Right cardiac atrium (tissue), 5 donors: ENCODE measurements at regions not wholly inside any gene's neighbourhood (a gene's known extent, or its start where the extent isn't known, plus 50 kb on each side); places are given as distances from the start of the nearest gene placed in this dataset.
A peak's percentile ranks its signal among the peaks of the same experiment; 100 is the strongest.

Experiments used
- ATAC-seq, 2 donors: fragments of 200-7000 bp; cut with Tn5 transposase; one replicate each; pipeline versions ENCODE4 v1.8.0 to v1.9.1; 2020; ENCODE audit warnings: moderate library complexity in 2 of 2, mild to moderate bottlenecking in 1 of 2
- DNase-seq, 3 donors: peaks; one replicate each; pipeline ENCODE4 v3.0.0-alpha.2; 2020
- H3K27ac ChIP-seq: one replicate; pipeline ENCODE4 v1.5.1; 2013; ENCODE audit warnings: mild to moderate bottlenecking, low read length, control low read depth, moderate library complexity
- H3K27me3 ChIP-seq: one replicate; pipeline ENCODE4 v1.6.1; 2013; ENCODE audit not compliant: control insufficient read depth, insufficient read depth
- H3K4me1 ChIP-seq: one replicate; pipeline ENCODE4 v1.6.1; 2013; ENCODE audit warnings: low read length; ENCODE audit not compliant: control insufficient read depth, insufficient read depth
- H3K4me3 ChIP-seq: one replicate; pipeline ENCODE4 v1.5.1; 2013; ENCODE audit warnings: low read length, control low read depth
- H3K9me3 ChIP-seq: one replicate; pipeline ENCODE4 v1.6.1; 2013; ENCODE audit warnings: low read length; ENCODE audit not compliant: control insufficient read depth
- WGBS: extraction: QIAGEN DNeasy Blood & Tissue Kit; methylation state at CpG from one replicate; pipeline ENCODE4 v1.1.7; 2013; 5-methylcytosine and 5-hydroxymethylcytosine counted together
- intact Hi-C, 4 donors: fragments of 100-400 bp; cut with DNase I; formaldehyde crosslinking; loops; one replicate each; pipeline versions ENCODE4 v1.11.0 to v1.14.0; 2022 to 2023
- donor health status: healthy with polysubstance abuse.
- donor health status: DM: no; HTN: yes; CAD: no.
- donor health status: DM: no; HTN: no; CAD: no.
- donor health status: DM: no; HTN: yes; CAD: no; lungs with severe emphysema.
- donor health status: DM: yes; HTN: yes; CAD: no.

GRCh38 chr5:115435778-115436712, 108.5 kb downstream of the FEM1C start:
- DNase-seq = no peak
- Histone ChIP-seq H3K4me1 (no peaks in the 10 kb centered on the region), H3K27ac (no peak overlapping the region), H3K4me3 (no peak overlapping the region), H3K9me3 (no peaks in the 10 kb centered on the region), H3K27me3 (no peaks in the 10 kb centered on the region)
- intact Hi-C loops = no loop called here
- ATAC-seq = no peak
- WGBS = 67% methylated on average over 3 of the region's 3 CpGs

DNA sequence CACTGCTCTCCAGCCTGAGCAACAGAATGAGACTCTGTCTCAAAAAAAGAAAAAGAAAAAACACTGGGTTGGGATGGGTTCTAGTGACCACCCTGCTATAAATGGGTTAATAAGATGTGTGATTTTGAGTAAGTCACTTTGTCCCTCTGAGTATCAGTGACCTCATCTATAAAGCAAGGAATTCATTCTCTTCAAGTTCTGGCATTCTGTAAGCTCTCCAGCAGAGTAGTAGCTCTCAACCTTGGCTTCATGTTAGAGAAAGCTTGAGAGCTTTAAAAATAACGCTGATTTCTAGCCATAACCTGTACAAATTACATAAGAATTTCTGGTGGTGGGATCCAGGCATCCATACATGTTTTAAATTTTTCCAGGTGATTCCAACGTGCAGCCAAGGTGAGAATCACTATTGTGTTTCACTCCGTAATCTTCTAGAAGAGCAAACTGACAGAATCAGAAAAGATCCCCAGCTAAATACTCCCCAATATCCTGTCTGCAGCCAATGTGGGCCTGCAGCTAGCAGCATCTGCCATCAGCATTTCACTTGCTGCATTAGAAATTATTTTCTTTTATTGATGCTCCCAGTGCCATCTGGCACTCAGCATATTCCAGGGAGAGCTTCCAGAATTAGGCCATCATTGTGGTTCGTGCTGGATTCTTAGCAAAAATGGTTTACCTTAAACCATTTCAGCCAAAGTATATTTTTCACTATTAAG, 109.4 kb downstream of the FEM1C start:
- Histone ChIP-seq H3K27ac (no peak overlapping the region), H3K27me3 (no peaks in the 10 kb centered on the region), H3K9me3 (no peaks in the 10 kb centered on the region), H3K4me1 (no peaks in the 10 kb centered on the region), H3K4me3 (no peak overlapping the region)
- intact Hi-C loops = no loop called here
- DNase-seq = no peak
- no peak for ATAC-seq
- 69% methylated on average over 4 of the region's 4 CpGs for WGBS

DNA sequence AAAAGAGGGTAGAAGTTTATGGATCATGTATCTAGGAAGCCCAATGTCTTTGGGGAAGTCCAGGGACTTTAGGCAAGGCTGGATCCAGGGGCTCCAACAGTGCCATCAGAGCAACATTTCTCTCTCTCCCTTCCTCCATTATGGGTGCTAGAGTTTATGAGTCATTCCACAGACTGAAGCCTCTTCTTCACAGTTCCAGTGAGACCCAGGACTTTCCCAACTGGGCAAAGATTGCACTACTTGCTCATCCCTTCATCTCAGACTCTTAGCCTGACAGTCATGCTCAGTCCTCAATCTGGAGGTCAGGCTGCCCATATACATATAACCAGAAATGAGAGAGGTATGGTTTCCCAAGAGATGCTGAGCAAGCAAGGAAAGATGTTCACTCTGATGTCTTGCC, 110.7 kb downstream of the FEM1C start:
- Histone ChIP-seq H3K27me3 (no peaks in the 10 kb centered on the region), H3K27ac (no peak overlapping the region), H3K4me3 (no peak overlapping the region), H3K9me3 (no peaks in the 10 kb centered on the region), H3K4me1 (no peaks in the 10 kb centered on the region)
- intact Hi-C loops = no loop called here
- ATAC-seq = no peak
- DNase-seq = no peak

DNA sequence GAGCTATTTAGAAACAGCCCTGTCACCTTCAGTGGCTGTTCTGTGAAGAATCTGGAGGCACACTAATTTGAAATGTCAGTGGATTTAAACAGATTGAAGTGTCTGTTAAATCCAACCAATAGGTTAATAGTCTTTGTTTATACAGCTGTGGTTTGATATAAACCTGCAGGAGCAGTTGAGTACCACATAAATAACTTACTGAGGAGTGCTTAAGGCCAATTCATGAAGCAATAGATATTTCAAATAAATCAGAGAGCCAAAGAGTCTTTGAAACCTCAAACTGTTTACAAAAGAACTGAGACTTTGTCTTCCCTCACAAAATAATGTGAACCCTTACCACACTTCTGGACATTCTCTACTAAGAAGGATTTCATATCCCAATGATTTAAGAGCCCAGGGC, 111.9 kb downstream of the FEM1C start:
- no peak for ATAC-seq
- no peak overlapping the region for H3K27ac ChIP-seq
- DNase-seq = no peak
- no peaks in the 10 kb centered on the region for H3K9me3 ChIP-seq
- no peaks in the 10 kb centered on the region for H3K4me1 ChIP-seq
- H3K4me3 ChIP-seq = no peak overlapping the region
- H3K27me3 ChIP-seq = no peaks in the 10 kb centered on the region
- intact Hi-C loops = no loop called here

- Histone ChIP-seq H3K9me3 (no peaks in the 10 kb centered on the region), H3K27me3 (no peaks in the 10 kb centered on the region), H3K4me1 (no peaks in the 10 kb centered on the region), H3K4me3 (no peak overlapping the region), H3K27ac (no peak overlapping the region)
- intact Hi-C loops = no loop called here
- WGBS = 78% methylated on average over 1 of the region's 1 CpG
- no peak for DNase-seq
- no peak for ATAC-seq
Measured at GRCh38 chr5:115431116-115431515, 113.5 kb downstream of the FEM1C start.

- Histone ChIP-seq H3K27ac (no peak overlapping the region), H3K27me3 (no peaks in the 10 kb centered on the region), H3K4me1 (peaks cover 4% of the 10 kb centered on the region), H3K4me3 (no peak overlapping the region), H3K9me3 (no peaks in the 10 kb centered on the region)
- ATAC-seq = no peak
- WGBS = 80% methylated on average over 2 of the region's 2 CpGs
- no peak for DNase-seq
- intact Hi-C loops = no loop called here
Measured at GRCh38 chr5:115430374-115430773, 114.2 kb downstream of the FEM1C start.

- H3K4me1 ChIP-seq = peaks cover 4% of the 10 kb centered on the region
- no peak overlapping the region for H3K27ac ChIP-seq
- H3K4me3 ChIP-seq = no peak overlapping the region
- DNase-seq (no peak), ATAC-seq (no peak)
- intact Hi-C loops = loop anchor here in 2 of 4 donors (5.0 to 10.0 kb wide), 2 partner anchors 113 to 115 kb away; partner anchors contain the start of gene FEM1C (in 2 of the 2)
- no peaks in the 10 kb centered on the region for H3K27me3 ChIP-seq
- no peaks in the 10 kb centered on the region for H3K9me3 ChIP-seq
Measured at GRCh38 chr5:115429345-115429940, 115.1 kb downstream of the FEM1C start.

DNA sequence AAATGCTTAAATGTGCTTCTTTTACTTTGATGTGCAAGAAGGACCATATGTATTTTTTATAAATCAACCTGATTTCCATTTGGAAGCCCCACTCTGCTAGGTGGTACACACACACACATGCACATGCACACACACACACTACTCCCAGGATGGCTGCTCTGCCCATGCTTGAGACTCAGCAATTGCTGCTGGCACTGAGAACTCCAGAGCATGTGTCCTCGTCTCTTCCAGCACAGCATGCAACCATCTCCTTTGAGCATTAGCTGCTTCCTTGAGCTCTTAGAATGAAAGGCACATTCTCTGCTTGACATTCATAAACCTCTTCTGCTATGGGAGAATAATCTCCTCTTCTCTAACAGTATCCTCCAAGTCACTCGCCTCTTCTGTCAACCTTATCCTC, 115.9 kb downstream of the FEM1C start:
- no peak overlapping the region for H3K27ac ChIP-seq
- ATAC-seq (no peak), DNase-seq (no peak)
- 90% methylated on average over 2 of the region's 2 CpGs for WGBS
- H3K9me3 ChIP-seq = no peaks in the 10 kb centered on the region
- intact Hi-C loops = loop anchor here in 2 of 4 donors (5.0 to 10.0 kb wide), 2 partner anchors 114 to 116 kb away; partner anchors contain the start of gene FEM1C (in 2 of the 2)
- H3K4me3 ChIP-seq = no peak overlapping the region
- peaks cover 4% of the 10 kb centered on the region for H3K4me1 ChIP-seq
- H3K27me3 ChIP-seq = no peaks in the 10 kb centered on the region

GRCh38 chr5:115428248-115428647, 116.3 kb downstream of the FEM1C start:
- DNase-seq = no peak
- intact Hi-C loops = loop anchor here in 2 of 4 donors (5.0 to 10.0 kb wide), 2 partner anchors 114 to 117 kb away; partner anchors contain the start of gene FEM1C (in 2 of the 2)
- peaks cover 4% of the 10 kb centered on the region for H3K4me1 ChIP-seq
- H3K9me3 ChIP-seq = no peaks in the 10 kb centered on the region
- H3K27me3 ChIP-seq = no peaks in the 10 kb centered on the region
- no peak for ATAC-seq
- no peak overlapping the region for H3K27ac ChIP-seq
- WGBS = 82% methylated on average over 2 of the region's 2 CpGs
- H3K4me3 ChIP-seq = no peak overlapping the region

- H3K27me3 ChIP-seq = no peaks in the 10 kb centered on the region
- H3K27ac ChIP-seq = peak overlapping the region; percentile 80
- peaks cover 10% of the 10 kb centered on the region for H3K4me1 ChIP-seq
- 97% methylated on average over 3 of the region's 3 CpGs for WGBS
- no peak for ATAC-seq
- H3K4me3 ChIP-seq = no peak overlapping the region
- intact Hi-C loops = loop anchor here in 1 of 4 donors (10.0 kb wide), 1 partner anchor 120 kb away; the partner anchor contains the start of gene FEM1C
- DNase-seq = no peak
- no peaks in the 10 kb centered on the region for H3K9me3 ChIP-seq
Measured at GRCh38 chr5:115424446-115424845, 120.1 kb downstream of the FEM1C start.

DNA sequence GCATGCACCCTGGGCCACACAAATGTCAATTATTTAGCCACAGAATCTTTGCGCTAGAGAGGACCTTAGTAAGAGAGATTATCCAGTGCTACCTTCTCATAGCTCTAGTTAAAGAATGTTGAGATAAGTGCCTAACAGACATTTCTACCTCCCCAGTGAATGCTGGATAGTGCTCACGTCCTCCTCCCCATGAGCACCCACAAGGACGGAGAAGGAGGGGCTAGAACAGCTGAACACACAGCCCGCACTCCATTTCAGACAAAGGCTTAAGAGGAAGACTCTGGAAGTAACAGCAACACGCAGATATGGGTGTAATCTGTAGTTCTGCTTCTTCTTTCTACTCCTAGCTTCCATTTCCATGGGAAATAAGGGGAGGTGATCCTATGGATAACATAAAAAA, 120.5 kb downstream of the FEM1C start:
- DNase-seq = no peak
- H3K27me3 ChIP-seq = no peaks in the 10 kb centered on the region
- peak; percentile 56 to 59 for ATAC-seq
- H3K27ac ChIP-seq = peak overlapping the region; percentile 91
- peaks cover 10% of the 10 kb centered on the region for H3K4me1 ChIP-seq
- 41% methylated on average over 5 of the region's 5 CpGs for WGBS
- intact Hi-C loops = loop anchor here in 1 of 4 donors (10.0 kb wide), 1 partner anchor 121 kb away; the partner anchor contains the start of gene FEM1C
- H3K4me3 ChIP-seq = no peak overlapping the region
- no peaks in the 10 kb centered on the region for H3K9me3 ChIP-seq
